PC-9 (cell line): ENCODE measurements at regions not wholly inside any gene's neighbourhood (a gene's known extent, or its start where the extent isn't known, plus 50 kb on each side); places are given as distances from the start of the nearest gene placed in this dataset.

Source experiments
- BruUV-seq: library from RNA; stranded (reverse); fragments of 400-500 nt; replicated peaks from 2 replicates; lab custom pipeline; 2021; lab: Mats Ljungman, UMichigan
- CTCF ChIA-PET: fragments of 300-600 bp; sonication (Branson Sonifier 250); formaldehyde crosslinking; loops from one replicate; lab custom pipeline; 2022; ENCODE audit warnings: antibody characterized with exemption; lab: Charles Lee
- POLR2A ChIA-PET: fragments of 300-600 bp; sonication (Branson Sonifier 250); formaldehyde crosslinking; loops from one replicate; lab custom pipeline; 2022; ENCODE audit warnings: antibody characterized with exemption; ENCODE audit not compliant: unreplicated experiment; lab: Charles Lee
- DNase-seq, 2 experiments: peaks; one replicate each; pipeline versions ENCODE4 v3.0.0 to v3.0.0-alpha.2; 2015 to 2022; ENCODE audit warnings: mixed read lengths in 1 of 2
- H2AFZ ChIP-seq: fragments of 200-600 bp; sonication (generic); 2 replicates; pipeline ENCODE4 v1.8.1; 2017; ENCODE audit warnings: antibody characterized with exemption
- H3F3A ChIP-seq: fragments of 200-600 bp; sonication (generic); 2 replicates; pipeline ENCODE4 v1.8.1; 2017; ENCODE audit warnings: antibody characterized with exemption, mild to moderate bottlenecking, low read depth; ENCODE audit not compliant: insufficient read depth
- H3K27ac ChIP-seq: fragments of 200-600 bp; sonication (generic); 2 replicates; pipeline ENCODE4 v1.6.1; 2016; ENCODE audit warnings: mixed run types
- H3K27me3 ChIP-seq: fragments of 200-600 bp; sonication (generic); 2 replicates; pipeline ENCODE4 v1.6.1; 2016; ENCODE audit warnings: low read depth, mixed run types; ENCODE audit not compliant: insufficient read depth
- H3K36me3 ChIP-seq: fragments of 200-600 bp; sonication (generic); 2 replicates; pipeline ENCODE4 v1.6.1; 2016; ENCODE audit warnings: low read depth, mixed run types
- H3K4me1 ChIP-seq: fragments of 200-600 bp; sonication (generic); replicated peaks from 2 replicates; pipeline ENCODE4 v1.6.1; 2016; ENCODE audit warnings: mixed run types; ENCODE audit not compliant: insufficient read depth
- H3K4me2 ChIP-seq: fragments of 200-600 bp; sonication (generic); 2 replicates; pipeline ENCODE4 v1.6.1; 2017; ENCODE audit warnings: mixed run types
- H3K4me3 ChIP-seq: fragments of 200-600 bp; sonication (generic); 2 replicates; pipeline ENCODE4 v1.6.1; 2016; ENCODE audit warnings: mixed run types
- H3K79me2 ChIP-seq: fragments of 200-600 bp; sonication (generic); 2 replicates; pipeline ENCODE4 v1.6.1; 2017; ENCODE audit warnings: low read depth, mixed run types
- H3K9me2 ChIP-seq: fragments of 200-600 bp; sonication (generic); 2 replicates; pipeline ENCODE4 v1.8.1; 2017; ENCODE audit warnings: mild to moderate bottlenecking; ENCODE audit not compliant: insufficient read depth
- H3K9me3 ChIP-seq: fragments of 200-600 bp; sonication (generic); 2 replicates; pipeline ENCODE4 v1.8.1; 2016; ENCODE audit warnings: low read depth; ENCODE audit not compliant: insufficient read depth
- H4K20me1 ChIP-seq: fragments of 200-600 bp; sonication (generic); 2 replicates; pipeline ENCODE4 v1.8.1; 2017; ENCODE audit not compliant: insufficient read depth
- CTCF ChIP-seq: fragments of 200-600 bp; sonication (generic); conservative IDR thresholded peaks from 2 replicates; pipeline ENCODE4 v1.6.1; 2017; ENCODE audit warnings: mixed run types, antibody characterized with exemption, mild to moderate bottlenecking, moderate library complexity
- EZH2 ChIP-seq: fragments of 200-600 bp; sonication (generic); IDR thresholded peaks from 2 replicates; pipeline ENCODE4 v1.8.0; 2017; ENCODE audit warnings: antibody characterized with exemption, low read depth
- intact Hi-C: fragments of 100-400 bp; cut with micrococcal nuclease; formaldehyde crosslinking; loops from one replicate; pipeline ENCODE4 v1.10.0; 2022; ENCODE audit not compliant: unreplicated experiment

GRCh38 chr11:69878927-69879728, 59.9 kb upstream of the FGF3 start:
- Histone ChIP-seq H3K9me3 (no peaks in the 10 kb centered on the region), H3F3A (no peaks in the 10 kb centered on the region), H3K9me2 (no peaks in the 10 kb centered on the region), H4K20me1 (no peaks in the 10 kb centered on the region), H3K36me3 (no peaks in the 10 kb centered on the region), H3K4me1 (no peaks in the 10 kb centered on the region), H3K27ac (no peak overlapping the region), H3K4me2 (no peak overlapping the region), H3K4me3 (no peak overlapping the region), H3K27me3 (no peaks in the 10 kb centered on the region), H3K79me2 (no peaks in the 10 kb centered on the region), H2AFZ (no peak overlapping the region)
- intact Hi-C loops: no loop called here
- DNase-seq: peak in 1 of 2 experiments; percentile 21
- TF ChIP-seq EZH2 (no peak), CTCF (no peak)
- ChIA-PET CTCF (no interaction called here), POLR2A (no interaction called here)
- BruUV-seq: no TSS peak

- H3K36me3 ChIP-seq: no peaks in the 10 kb centered on the region
- no peaks in the 10 kb centered on the region for H3K4me1 ChIP-seq
- H3K79me2 ChIP-seq: no peaks in the 10 kb centered on the region
- H2AFZ ChIP-seq: no peak overlapping the region
- H3K27ac ChIP-seq: no peak overlapping the region
- H3K9me3 ChIP-seq: no peaks in the 10 kb centered on the region
- no peaks in the 10 kb centered on the region for H4K20me1 ChIP-seq
- ChIA-PET CTCF (no interaction called here), POLR2A (no interaction called here)
- DNase-seq: no peak
- no peaks in the 10 kb centered on the region for H3F3A ChIP-seq
- H3K4me2 ChIP-seq: no peak overlapping the region
- H3K4me3 ChIP-seq: no peak overlapping the region
- no peaks in the 10 kb centered on the region for H3K9me2 ChIP-seq
- BruUV-seq: no TSS peak
- H3K27me3 ChIP-seq: no peaks in the 10 kb centered on the region
- intact Hi-C loops: no loop called here
- no peak for TF ChIP-seq CTCF
- TF ChIP-seq EZH2: no peak
Measured at GRCh38 chr11:69879729-69880005, 60.5 kb upstream of the FGF3 start.

- no peak overlapping the region for H3K4me2 ChIP-seq
- no peaks in the 10 kb centered on the region for H3K9me3 ChIP-seq
- BruUV-seq: no TSS peak
- no peaks in the 10 kb centered on the region for H3K9me2 ChIP-seq
- H3K4me3 ChIP-seq: no peak overlapping the region
- no peak overlapping the region for H2AFZ ChIP-seq
- peak in 1 of 2 experiments; percentile 0 for DNase-seq
- ChIA-PET CTCF (no interaction called here), POLR2A (no interaction called here)
- no peaks in the 10 kb centered on the region for H4K20me1 ChIP-seq
- H3K27me3 ChIP-seq: no peaks in the 10 kb centered on the region
- no peaks in the 10 kb centered on the region for H3F3A ChIP-seq
- H3K4me1 ChIP-seq: no peaks in the 10 kb centered on the region
- no peak overlapping the region for H3K27ac ChIP-seq
- no peaks in the 10 kb centered on the region for H3K36me3 ChIP-seq
- H3K79me2 ChIP-seq: no peaks in the 10 kb centered on the region
- intact Hi-C loops: no loop called here
- TF ChIP-seq EZH2: no peak
- no peak for TF ChIP-seq CTCF
Measured at GRCh38 chr11:69880041-69880825, 61.0 kb upstream of the FGF3 start.
